DOHH2 (cell line): ENCODE measurements at regions not wholly inside any gene's neighbourhood (a gene's known extent, or its start where the extent isn't known, plus 50 kb on each side); places are given as distances from the start of the nearest gene placed in this dataset.

Source experiments
- EZH2phosphoT487 ChIP-seq: fragments of 200-600 bp; sonication (generic); IDR thresholded peaks from 2 replicates; pipeline ENCODE4 v1.6.1; 2017; ENCODE audit warnings: borderline replicate concordance, mild to moderate bottlenecking, antibody characterized with exemption, low read length, moderate library complexity, mixed read lengths
- TF ChIP-seq, protein P1 (sequence below): fragments of 200-600 bp; sonication (generic); IDR thresholded peaks from one replicate; pipeline ENCODE4 v1.5.1; 2014; ENCODE audit warnings: antibody characterized with exemption, mild to moderate bottlenecking, low read depth, low read length; ENCODE audit not compliant: poor library complexity, severe bottlenecking

DNA sequence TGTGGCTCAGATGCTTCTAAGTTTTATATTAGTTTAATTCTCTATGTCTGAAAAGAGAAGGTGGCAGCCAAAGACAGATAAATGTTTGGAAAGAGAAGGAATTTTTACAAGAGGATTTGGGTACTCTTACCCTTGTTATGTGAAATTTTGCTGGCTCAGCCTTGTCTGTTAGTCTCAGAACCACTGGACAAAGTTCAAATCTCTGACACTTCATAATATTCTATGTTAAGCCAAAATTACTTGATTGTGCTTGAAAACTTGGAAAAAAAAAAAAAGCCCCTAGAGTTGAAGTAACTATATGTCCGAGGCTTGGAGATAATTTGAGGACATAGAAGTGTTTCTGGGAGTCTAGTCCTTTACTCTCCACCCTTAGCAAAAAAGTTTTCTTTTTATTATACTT is 1079.3 kb upstream of the LRRTM3 start:
- TF ChIP-seq, protein P1, sequence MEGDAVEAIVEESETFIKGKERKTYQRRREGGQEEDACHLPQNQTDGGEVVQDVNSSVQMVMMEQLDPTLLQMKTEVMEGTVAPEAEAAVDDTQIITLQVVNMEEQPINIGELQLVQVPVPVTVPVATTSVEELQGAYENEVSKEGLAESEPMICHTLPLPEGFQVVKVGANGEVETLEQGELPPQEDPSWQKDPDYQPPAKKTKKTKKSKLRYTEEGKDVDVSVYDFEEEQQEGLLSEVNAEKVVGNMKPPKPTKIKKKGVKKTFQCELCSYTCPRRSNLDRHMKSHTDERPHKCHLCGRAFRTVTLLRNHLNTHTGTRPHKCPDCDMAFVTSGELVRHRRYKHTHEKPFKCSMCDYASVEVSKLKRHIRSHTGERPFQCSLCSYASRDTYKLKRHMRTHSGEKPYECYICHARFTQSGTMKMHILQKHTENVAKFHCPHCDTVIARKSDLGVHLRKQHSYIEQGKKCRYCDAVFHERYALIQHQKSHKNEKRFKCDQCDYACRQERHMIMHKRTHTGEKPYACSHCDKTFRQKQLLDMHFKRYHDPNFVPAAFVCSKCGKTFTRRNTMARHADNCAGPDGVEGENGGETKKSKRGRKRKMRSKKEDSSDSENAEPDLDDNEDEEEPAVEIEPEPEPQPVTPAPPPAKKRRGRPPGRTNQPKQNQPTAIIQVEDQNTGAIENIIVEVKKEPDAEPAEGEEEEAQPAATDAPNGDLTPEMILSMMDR: no peak
- no peak for TF ChIP-seq EZH2phosphoT487
